Suprapubic skin (tissue), 3 donors: ENCODE measurements at regions not wholly inside any gene's neighbourhood (a gene's known extent, or its start where the extent isn't known, plus 50 kb on each side); places are given as distances from the start of the nearest gene placed in this dataset.

Source experiments
- CTCF ChIP-seq, 2 donors: fragments of 200-600 bp in 1 of 2; fragments of 450-650 bp in 1 of 2; sonication (generic) in 1 of 2; IDR thresholded peaks; one replicate each; pipeline ENCODE4 v1.5.1; 2016 to 2019; ENCODE audit warnings: antibody characterized with exemption in 2 of 2, mild to moderate bottlenecking in 1 of 2, moderate library complexity in 1 of 2
- POLR2A ChIP-seq, 2 donors: fragments of 450-650 bp; IDR thresholded peaks; one replicate each; pipeline ENCODE4 v1.6.1; 2017; ENCODE audit warnings: antibody characterized with exemption in 2 of 2, mild to moderate bottlenecking in 2 of 2, moderate library complexity in 2 of 2

DNA sequence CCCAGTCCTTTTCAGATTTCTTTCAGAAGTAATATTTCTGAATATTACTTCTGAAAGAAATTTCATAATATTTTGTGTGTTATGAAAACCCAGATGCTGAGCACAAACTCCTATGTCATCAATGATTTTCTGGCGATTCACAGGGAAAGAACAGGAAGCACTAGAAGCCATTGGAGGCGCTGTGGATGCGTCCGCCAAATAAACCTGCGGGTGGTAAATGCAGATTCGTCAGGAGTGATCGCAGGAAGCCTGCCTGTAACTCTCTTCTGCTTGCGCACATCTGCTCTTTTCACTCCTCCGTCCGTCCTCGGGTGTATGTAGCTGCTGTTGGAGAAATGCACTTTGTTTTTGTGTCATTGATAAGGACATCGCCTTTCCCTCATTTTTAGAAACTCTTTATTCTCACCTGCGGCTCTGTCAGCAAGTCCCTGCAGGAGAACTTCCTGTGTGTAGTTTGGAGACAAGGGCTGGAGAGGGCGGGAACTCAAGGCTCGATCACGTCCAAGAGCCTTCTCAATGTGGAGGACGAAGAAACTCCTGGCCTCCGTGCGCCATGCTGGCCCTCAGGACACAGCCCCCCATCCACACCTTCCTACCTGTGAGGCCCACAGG lies 483.8 kb downstream of the GALR1 start:
- TF ChIP-seq POLR2A (IDR thresholded peaks at IDR 0.05), result no peak
- no peak for TF ChIP-seq CTCF (IDR thresholded peaks at IDR 0.05)
